Stimulated activated CD4-positive, alpha-beta T cell treated with anti-CD3 and anti-CD28 coated beads, Interleukin-1b, Interleukin-23, amount 100 ng/mL, for 48 hours (primary cell): ENCODE measurements at regions not wholly inside any gene's neighbourhood (a gene's known extent, or its start where the extent isn't known, plus 50 kb on each side); places are given as distances from the start of the nearest gene placed in this dataset.

ENCODE experiments used
- DNase-seq: peaks from one replicate; pipeline ENCODE4 v3.0.0-alpha.2; 2020

DNA sequence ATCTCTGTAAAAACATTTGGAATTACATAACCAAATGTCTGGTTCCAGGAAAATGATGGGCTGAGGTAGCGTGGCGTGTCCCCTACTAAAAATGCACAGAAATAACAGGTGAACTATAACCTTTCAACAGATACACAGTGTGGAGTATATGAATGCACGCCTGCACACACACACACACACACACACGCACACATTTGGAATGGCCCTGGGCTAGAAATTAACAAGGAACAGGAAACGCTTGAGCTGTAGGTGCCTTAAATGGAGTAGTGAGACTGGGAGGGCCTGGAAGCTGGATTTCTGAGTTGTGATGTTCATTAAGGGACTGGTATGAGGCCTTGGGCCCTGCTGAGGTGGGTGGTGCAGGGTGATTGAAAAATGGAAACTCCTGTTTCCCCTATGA lies 246.5 kb upstream of the C1orf174 start:
- DNase-seq: no peak

DNA sequence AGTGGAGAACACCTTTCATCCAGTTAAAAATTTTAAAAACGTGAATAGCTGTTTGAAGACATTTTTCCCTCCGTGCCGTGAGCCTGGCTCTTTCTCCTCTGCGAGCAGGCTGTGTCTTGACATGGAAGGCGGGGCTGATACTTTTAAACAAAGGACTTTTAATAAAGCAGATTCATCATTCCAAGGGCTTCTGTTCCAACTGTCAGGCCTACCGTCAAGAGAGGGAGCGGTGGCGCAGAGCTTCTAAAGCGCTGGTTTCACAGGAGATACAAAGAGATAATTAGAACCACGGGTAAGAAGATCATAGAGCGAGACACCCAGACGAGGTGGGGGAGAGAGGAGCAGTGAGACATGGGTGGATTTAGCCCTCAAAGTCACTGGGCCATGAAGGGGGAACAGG lies 247.4 kb upstream of the C1orf174 start:
- no peak for DNase-seq

DNA sequence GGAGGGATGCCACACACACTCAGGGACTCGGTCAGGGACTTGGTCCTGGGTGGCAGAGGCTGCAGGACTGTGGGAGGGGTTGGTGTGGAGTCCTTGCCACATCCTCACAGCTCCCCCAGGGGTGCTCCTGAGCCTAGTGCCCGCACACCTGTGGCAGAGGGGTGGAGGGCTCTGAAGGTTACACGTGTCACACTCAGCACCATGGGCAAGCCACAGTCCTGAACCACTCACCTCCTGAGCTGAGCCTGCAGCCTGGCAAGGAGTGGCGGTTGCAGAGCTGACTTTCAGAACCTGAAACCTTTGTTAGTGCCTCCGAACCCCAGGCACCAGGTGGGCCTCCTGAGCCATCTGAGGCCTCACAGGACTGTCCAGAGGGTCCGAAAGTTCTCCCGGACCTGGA lies 249.2 kb upstream of the C1orf174 start:
- no peak for DNase-seq

DNA sequence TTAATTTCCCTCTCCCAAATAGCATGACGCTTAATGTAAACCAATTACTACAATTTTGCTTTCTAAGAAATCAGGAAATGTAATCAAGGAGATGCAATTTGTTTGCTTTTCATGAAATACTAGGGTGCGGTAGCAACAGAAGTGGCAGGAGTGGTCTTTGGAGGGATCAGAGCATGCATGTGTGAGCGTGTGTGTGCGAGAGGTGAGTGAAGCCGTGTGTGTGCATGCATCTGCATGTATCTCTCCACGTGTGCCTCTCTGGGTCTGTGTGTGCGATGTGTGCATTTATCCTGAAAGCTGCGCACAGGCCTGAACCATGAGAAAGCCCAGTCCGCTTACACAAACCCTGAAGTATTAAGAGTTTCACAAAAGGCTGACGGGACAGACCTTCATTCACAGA lies 249.8 kb upstream of the C1orf174 start:
- no peak for DNase-seq

DNA sequence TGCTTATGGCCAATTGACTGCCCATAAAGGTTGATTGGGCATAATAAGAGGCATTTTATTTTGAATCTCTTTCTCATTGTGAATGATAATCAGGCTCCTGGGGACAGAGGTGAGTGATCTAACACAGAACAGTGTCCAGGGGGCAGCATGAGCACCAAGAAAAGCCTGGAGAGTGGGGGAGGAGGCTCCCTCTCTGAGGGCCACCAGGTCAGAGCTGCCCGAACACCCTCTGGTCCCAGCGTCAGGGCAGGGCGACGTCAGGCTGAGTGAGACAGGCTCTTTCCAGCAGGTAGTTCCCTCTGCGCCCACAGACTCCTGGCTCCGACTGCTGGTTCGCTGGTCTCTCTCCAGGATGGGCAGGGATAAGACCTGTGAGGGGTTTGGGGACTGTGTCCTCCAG lies 250.2 kb upstream of the C1orf174 start:
- DNase-seq: no peak

DNA sequence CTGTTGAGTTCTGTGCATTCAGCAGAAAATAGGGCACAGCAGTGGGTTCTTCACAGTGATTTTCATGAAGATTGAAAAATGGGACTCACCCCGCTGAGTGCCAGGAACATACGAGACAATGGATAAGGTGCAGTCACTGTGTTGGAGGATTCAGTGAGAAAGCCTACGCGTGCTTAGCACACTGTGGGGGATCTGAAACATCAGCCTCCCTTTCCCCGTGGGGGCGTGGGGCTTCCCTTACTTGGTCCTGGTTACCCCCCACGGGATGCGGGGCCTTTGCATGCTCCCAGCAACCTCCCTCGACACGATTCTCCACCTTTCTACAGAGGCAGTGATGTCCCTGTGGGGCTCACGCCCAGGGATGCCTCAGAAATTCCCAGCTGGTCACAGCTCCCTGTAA lies 252.2 kb upstream of the C1orf174 start:
- DNase-seq: no peak

DNA sequence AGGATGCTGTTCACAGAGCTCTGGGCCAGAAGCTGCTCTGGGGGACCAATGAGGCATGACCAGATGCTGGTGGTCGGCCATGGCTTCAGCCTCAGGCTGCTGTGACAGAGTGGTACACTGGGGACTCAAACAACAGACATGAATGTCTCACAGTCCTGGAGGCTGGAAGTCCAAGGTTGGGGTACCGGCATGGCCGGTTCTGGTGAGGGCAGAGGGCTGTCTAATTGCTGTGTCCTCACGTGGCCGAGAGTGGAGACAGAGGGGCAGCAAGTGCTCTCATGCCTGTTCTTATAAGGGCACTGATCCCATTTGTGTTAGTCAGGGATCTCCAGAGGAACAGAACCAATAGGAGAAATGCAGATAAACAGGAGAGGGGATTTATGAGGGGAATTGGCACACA lies 253.5 kb upstream of the C1orf174 start:
- no peak for DNase-seq

DNA sequence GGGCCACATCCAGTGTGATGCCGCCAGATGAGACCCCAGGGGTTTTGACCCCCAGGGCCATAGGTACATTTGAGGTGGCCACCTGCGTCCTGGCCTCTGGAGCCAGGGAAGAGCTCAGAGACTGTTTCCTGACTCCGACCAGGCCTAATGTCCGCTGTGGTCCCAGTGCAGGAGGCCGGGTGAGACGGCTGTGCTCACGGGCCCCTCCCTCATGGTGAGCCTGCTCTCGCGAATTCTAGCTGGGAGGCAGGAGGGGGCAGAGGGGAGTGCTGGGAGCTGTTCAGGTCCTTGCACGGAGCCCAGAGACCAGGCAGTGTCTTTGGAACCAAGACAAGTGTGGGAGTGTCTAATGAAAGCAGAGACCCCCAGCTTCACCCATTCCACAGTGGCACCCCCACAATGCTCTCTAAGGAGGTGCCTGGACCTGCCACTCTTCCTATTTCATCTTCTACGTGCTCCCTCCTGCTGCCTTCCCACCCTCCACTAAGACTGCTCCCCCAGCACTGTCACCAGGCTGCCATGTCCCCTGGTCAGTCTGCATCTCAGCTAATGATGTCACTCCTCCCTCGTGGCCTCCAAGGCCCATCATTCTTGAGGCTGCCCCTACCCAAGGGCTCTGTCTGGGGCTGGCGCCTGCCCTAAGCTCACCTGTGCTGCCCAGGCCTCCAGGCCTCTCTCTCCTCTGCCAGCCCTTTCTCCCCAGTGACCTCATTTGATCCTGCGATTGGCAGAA lies 256.3 kb upstream of the C1orf174 start:
- no peak for DNase-seq

DNA sequence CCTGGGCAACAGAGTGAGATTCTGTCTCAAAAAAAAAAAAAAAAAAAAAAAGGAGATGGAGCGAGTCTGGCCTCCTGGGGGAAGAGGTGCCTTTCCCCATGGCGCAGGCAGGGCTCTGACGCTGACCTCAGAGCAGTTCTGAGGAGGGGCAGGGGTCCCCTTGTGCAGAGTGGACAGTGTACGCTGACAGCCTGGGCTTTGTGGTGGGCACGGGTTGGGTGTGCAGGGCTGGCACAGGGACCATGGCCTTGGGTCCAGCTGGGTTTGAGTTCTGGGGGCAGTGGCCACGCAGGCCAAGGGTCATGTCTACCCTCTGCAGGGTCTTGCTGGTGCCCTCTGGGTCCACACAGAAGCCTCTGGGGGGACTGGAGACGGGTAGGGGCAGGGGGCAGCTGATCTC lies 260.1 kb upstream of the C1orf174 start:
- no peak for DNase-seq

DNA sequence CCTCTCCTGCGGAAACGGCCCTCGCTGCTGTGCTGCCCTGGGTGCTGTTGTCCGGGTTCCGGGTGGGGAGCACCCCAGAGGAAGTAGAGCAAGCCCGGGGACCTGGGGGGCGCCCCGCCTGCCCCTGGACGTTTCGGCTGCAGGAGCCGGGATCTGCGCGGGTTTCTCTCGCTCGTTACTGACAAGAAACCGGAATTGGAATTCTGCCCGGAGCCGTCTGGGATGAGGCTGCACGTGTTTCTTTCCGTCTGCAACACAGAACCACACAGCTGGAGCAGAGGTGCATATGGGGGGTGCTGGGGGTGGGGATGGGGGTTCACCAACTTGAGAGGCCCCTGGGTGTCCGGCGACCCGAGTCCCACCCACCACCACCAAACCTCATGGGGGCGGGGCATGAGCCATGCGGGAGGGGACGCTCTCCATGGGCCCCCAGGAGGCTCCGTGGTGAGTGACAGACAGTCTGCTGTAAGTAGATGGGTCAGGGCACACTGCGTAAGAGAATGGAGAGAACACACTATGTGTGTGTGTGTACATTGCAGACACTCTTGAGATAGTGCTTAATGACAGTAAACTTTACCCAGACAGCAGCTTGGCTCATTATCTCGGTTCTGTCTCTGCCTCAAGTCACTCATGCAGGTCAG lies 261.4 kb upstream of the C1orf174 start:
- no peak for DNase-seq

DNA sequence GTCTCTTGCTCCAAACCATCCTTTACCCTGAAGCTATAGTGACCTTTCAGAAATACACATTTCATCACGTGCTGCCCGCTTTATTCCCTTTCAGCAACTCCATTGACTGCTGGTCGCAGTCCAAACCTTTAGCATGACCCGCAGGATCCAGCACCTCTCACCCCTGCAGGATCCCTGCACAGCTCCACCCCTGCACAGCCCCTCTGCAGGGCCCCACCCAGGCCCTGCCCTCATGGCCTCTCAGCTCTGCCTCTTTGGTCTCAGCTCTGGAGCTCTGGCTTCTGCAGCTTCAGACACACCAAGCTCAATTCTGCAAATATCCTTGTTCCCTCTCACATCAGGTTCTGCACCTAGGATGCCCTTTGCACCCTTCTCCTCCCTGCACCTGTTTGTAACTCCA lies 264.9 kb upstream of the C1orf174 start:
- no peak for DNase-seq

DNA sequence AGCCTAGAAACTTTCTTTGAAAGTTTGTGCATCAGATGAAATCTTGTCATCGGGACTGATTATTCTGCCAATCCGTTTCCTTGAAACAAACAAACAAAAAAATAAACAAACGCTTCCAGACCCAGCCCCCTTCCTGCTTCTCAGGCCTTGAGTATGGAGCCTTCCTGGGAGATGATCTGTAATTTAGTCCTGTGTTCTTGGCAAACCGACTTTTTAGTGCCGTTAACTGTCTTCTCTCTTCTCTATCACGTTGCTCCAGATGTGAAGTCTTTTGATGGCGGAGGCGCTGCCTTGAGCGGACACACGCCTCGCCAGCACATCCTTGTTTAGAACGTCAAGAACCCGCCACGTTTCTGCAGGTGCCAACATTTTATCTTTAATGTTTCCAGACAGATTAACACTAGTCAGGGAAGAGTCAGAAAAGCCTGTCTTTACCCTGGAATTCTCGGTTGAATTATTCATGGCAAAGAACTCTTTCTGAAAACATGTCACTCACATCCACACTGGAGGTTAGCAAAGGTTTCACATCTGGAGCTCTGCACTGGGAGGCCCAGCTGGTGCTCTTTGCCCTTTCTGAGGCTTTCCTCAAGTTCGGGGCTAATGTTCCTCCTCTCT lies 265.7 kb upstream of the C1orf174 start:
- DNase-seq: no peak

DNA sequence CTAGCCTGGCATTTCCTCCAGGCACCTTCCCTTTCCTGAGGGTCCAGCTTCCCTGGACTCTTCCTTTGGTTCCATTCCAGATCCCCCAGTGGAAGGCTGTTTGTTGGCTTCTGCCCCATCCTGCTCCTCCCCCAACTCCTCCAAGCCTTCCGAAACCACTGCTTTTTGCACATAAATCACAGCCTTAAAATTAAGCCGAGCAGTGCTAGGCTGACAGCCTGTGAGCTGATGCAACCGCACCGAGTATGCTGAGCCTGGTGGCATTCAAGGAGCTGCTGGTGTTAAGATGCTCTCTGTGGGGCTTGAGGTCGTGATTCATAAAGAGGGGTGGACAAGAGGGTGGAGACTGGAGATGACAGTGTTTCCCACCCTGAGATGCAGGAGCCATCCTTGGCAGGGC lies 266.6 kb upstream of the C1orf174 start:
- DNase-seq: no peak

DNA sequence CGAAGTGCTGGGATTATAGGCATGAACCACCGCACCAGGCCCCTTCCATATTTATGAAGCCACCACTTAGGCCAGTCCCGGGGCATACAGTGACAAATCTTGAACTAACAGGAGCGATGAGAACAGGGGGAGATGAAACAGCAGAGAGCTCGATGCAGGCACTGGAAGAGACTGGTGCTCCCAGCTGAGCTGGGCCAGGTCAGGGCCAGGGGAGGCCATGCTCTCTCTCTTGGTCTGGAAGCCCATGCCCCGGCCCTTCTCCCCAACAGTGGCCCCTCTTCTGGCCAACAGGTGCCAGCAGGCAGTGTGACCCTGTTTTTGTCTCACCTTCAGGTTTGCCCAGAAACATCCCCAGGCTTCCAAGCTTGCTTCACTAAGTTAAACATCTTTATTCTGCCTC lies 269.9 kb upstream of the C1orf174 start:
- DNase-seq: no peak

DNA sequence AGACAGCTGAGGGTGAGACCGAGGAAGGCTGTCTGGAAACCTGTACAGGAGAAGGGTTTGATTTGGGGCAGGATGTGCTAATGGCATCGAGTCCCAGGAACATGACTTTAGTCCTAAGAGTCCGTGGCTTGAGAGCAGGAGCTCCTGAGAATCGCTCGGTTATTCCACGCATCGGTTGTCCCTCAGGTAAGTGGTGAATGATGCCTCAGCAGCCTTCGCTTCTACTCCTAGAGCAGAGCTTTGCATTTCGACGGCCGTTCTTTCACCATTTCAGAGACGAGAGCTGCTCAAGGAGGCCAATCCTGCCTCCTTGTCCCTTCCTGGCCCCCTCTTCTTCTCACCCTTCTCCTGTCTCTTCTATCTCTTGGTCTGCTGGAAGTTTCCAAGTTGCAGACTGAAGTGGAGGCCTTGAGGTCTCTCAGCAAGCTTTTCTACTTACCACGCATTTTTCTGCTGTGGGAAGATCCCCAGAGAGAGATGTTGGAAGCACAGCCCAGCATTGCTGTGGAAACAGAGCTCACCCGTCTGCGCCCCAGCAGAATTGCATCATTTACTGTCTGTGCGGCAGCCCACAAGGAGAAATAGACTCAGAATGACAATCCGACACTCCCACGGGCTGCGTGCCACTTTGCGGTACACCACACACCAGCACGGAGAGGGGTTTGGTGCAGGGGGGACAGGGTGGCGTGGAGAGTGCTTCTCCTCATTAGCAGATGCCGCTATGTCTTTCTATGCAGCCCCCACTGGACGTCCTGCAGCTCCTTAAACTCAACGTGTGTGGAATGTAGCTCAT lies 270.7 kb upstream of the C1orf174 start:
- no peak for DNase-seq

DNA sequence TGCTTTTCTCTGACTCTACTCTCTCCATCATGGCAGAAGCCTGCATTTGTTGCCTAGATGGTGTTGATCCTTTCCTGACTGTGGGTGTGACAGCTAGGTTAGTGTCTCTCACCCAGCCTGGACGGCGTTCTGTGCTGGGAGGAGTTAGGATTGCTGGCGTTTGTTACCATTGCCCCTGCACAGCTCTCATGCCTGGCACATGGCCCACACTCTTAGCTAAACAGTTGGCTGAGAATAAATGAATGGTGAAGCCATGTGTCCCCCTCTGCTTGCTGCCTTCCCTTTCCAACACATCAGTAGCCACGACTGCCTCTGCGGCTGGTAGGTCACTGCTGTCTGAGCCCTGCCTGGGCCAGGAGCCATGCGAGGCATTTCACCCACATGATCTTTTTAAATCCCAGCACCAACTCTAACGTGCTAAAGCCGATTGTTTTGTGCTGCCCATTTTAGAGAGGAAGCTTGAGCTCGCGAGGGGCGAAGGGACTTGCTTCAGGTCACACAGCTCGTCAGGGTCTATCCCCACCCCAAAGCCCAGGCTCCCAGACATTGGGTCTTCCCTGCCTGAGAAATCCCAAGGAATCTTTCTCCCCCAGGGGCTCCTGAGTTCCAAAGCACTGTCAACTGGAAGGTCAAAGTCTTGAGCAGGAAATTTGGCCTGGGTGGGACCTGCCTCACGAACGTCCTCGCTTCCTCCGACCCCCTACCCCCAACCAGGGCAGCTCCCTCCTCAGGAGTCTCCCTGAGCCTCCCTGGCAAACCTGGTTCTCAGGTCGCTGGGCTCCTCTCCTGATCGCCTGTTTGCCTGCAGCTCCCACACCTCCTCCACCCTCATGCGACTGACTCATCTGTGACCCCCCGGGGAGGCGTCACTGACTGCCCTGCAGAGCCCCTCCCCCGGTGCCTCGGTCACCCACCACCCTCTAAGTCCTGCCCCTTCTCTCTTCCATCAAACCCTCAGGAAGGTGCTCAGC lies 271.7 kb upstream of the C1orf174 start:
- no peak for DNase-seq

DNA sequence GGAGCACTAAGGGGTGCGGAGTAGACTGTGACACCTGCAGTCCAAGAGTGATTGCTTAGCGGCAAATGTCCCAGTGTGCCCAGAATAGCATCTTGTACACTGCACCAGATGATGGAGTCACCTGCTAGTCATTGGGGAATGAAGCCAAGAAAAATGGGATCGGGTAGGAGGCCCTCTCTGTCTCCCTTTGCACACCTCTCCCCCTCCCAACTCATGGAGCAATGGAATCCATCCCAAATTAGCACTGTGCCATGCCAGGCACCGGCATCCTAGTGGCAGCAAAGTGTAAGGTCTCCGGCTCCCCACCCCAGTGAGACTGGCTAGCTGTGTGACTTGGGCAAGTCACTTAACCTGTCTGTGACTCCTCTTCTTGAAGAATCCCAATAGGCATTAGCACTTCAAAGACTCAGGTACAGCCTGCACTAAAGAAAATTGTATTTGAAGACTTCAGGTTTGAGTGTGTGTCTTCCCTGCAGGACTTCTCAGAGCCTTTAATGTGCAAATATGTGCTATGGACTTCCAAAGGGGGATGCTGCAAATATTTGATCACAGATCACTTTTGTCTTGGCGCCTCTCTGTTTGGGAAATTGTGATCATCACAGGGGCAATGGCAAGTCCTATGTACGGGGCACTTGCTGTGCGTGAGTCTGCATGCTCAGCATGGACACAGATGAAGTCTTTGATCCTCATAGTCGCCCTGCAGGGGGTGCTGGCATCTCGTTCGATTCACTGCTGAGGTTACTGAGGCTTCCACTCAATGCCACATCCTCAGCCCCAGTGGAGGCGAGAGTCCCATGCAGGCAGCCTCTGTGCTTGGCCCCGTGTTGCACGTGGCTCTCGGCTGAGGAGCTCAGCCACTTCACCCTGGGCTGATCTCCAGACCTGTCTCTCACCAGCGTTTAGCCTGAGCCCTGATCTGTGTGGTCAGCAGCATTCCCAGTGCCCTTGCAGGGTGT lies 272.9 kb upstream of the C1orf174 start:
- peak; percentile 16 for DNase-seq

DNA sequence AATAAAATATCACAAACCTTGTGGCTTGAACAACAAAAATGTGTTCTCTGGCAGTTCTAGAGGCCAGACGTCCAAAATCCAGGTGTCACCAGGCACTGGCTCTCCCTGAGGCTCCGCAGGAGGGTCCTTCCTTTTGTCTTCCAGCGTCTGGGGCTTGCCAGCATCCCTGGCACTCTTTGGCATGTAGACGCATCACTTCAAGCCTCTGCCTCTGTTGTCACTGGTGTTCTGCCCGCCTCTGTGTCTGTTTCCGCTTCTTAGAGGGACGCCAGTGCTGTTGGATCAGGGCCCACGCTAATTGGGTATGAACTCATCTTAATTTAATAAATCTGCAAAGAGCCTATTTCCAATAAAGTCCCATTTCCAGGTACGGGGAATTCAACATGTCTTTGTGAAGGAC lies 273.7 kb upstream of the C1orf174 start:
- no peak for DNase-seq

DNA sequence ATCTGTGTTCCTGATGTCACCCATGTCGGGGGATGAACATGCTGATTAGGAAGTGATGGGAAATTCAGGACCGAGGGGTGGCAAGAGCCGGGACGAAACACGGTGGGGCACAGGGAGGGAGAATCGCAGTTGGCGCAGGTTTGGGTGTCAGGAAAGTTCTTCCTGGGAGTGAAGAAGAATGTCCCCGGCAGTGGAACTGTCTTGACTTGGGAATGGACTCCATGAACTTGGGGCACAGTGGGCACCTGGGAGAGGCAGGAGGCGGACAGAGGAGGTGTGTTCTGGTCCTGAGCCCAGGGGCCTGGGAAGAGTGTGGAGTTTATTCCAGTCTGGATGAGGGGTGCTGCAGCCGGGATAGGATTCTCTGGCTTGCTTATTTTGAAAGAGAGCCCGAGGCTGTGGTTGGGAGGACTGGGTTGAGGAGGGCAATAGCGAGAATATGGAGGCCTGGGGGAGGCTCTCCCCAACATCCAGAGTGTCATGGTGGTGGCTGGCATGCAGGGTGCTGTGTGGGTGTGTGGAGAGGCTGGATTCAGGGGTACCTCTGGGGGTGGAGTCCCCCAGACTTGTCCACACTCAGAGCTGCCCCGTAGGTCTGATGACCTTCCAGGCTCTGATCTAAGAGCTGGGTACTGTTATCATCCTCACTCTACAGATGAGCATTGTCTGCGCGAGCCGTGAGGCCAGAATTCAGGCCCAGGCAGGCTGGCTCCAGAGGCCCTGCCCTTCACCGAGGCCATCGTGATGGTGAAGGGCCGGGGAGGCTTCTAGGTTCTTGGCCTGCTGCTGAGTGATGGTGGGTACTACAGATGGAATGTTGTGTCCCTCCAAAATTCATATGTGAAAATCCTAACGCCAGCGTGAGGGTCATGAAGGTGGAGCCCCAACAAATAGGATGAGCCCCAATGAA lies 274.5 kb upstream of the C1orf174 start:
- no peak for DNase-seq
